ENCODE measurements at regions not wholly inside any gene's neighbourhood (a gene's known extent, or its start where the extent isn't known, plus 50 kb on each side); places are given as distances from the start of the nearest gene placed in this dataset.

- H4K8ac ChIP-seq (ENCODE audit: extremely low read depth, insufficient read depth, low read length): no peak overlapping the region
- no peak overlapping the region for H2AFZ ChIP-seq (ENCODE audit: low read length)
- H4K5ac ChIP-seq (ENCODE audit: insufficient read length, low read depth, low read length): no peak overlapping the region
- FAIRE-seq (no peak), DNase-seq (ENCODE audit: low read depth in 1 of 2, low spot score in 2 of 2) (no peak)
- H3K79me1 ChIP-seq (ENCODE audit: low read depth, low read length): no peaks in the 10 kb centered on the region
- no peak overlapping the region for H3K9ac ChIP-seq (replicated peaks in 1 of 4; ENCODE audit: extremely low read depth in 1 of 4, low read depth in 3 of 4, low read length in 3 of 4)
- no peak overlapping the region for H2BK120ac ChIP-seq (replicated peaks; ENCODE audit: low read depth, low read length)
- H2BK5ac ChIP-seq (ENCODE audit: low read depth, low read length): no peak overlapping the region
- H3K4me3 ChIP-seq (ENCODE audit: extremely low read depth in 1 of 4, insufficient read depth in 2 of 4, low read depth in 3 of 4, low read length in 4 of 4): no peak overlapping the region
- no peak overlapping the region for H3K56ac ChIP-seq (replicated peaks; ENCODE audit: insufficient read length, low read depth, low read length)
- no peak overlapping the region for H4K91ac ChIP-seq (replicated peaks; ENCODE audit: insufficient read length, low read length)
- no peaks in the 10 kb centered on the region for H4K20me1 ChIP-seq (replicated peaks in 1 of 2; ENCODE audit: control insufficient read depth in 1 of 2, insufficient read depth in 2 of 2, low read length in 2 of 2)
- H2BK12ac ChIP-seq (ENCODE audit: low read depth, low read length): no peak overlapping the region
- H3K4ac ChIP-seq (replicated peaks; ENCODE audit: insufficient read length, low read depth, low read length): no peak overlapping the region
- H3K79me2 ChIP-seq (ENCODE audit: control insufficient read depth in 1 of 2, insufficient read depth in 2 of 2, low read length in 2 of 2): no peaks in the 10 kb centered on the region
- no peak overlapping the region for H3K27ac ChIP-seq (ENCODE audit: low read depth, low read length)
- no peak overlapping the region for H3K23ac ChIP-seq (ENCODE audit: insufficient read length)
- H3K9me3 ChIP-seq (ENCODE audit: insufficient read depth in 2 of 2, low read depth in 1 of 2, low read length in 1 of 2): no peaks in the 10 kb centered on the region
- no peak overlapping the region for H3K4me2 ChIP-seq (ENCODE audit: insufficient read depth in 1 of 2, low read depth in 2 of 2, low read length in 2 of 2)
- H2AK5ac ChIP-seq (ENCODE audit: low read depth, low read length): no peak overlapping the region
- H3K14ac ChIP-seq (ENCODE audit: insufficient read length): no peak overlapping the region
- POLR2A ChIA-PET (ENCODE audit: partially characterized antibody): no interaction called here
- H3K36me3 ChIP-seq (ENCODE audit: control insufficient read depth in 2 of 4, insufficient read depth in 4 of 4, low read length in 3 of 4): no peaks in the 10 kb centered on the region
- H3K23me2 ChIP-seq (ENCODE audit: low read depth, low read length): no peaks in the 10 kb centered on the region
- H2BK20ac ChIP-seq (ENCODE audit: low read length): no peak overlapping the region
- no peaks in the 10 kb centered on the region; a peak in 2 of 7 replicates for H3K27me3 ChIP-seq (replicated peaks in 1 of 4; ENCODE audit: control insufficient read depth in 3 of 4, extremely low read depth in 1 of 4, insufficient read depth in 3 of 4, low read length in 3 of 4)
- H3K4me1 ChIP-seq (replicated peaks in 1 of 4; ENCODE audit: control insufficient read depth in 3 of 4, insufficient read depth in 4 of 4, low read length in 3 of 4): no peaks in the 10 kb centered on the region
- H2BK15ac ChIP-seq (ENCODE audit: low read length): no peak overlapping the region
- no peak overlapping the region for H3K18ac ChIP-seq (ENCODE audit: extremely low read depth, low read length)
- TF ChIP-seq ASH2L (IDR thresholded peaks at IDR 0.05; ENCODE audit: low read length) (no peak), POLR2A (IDR thresholded peaks at IDR 0.05; ENCODE audit: control extremely low read depth in 1 of 2, low read depth in 2 of 2, low read length in 2 of 2) (no peak), POLR2AphosphoS5 (IDR thresholded peaks at IDR 0.05; ENCODE audit: low read depth, low read length) (no peak), RBBP5 (IDR thresholded peaks at IDR 0.05; ENCODE audit: borderline replicate concordance, low read depth, low read length) (no peak), KDM4A (IDR thresholded peaks at IDR 0.05; ENCODE audit: low read depth, low read length, severe bottlenecking) (no peak), CBX5 (IDR thresholded peaks at IDR 0.05; ENCODE audit: low read depth, low read length) (no peak), MAFK (IDR thresholded peaks at IDR 0.05; ENCODE audit: low read depth, low read length) (no peak), SP2 (IDR thresholded peaks at IDR 0.05; ENCODE audit: low read length) (no peak), RAD21 (IDR thresholded peaks at IDR 0.05 in 1 of 2, conservative IDR thresholded peaks at IDR 0.05 in 1 of 2; ENCODE audit: low read depth in 2 of 2, low read length in 2 of 2) (no peak), CHD1 (IDR thresholded peaks at IDR 0.05; ENCODE audit: low read depth, low read length) (no peak), RXRA (IDR thresholded peaks at IDR 0.05; ENCODE audit: insufficient read depth, low read depth, low read length) (no peak), RFX5 (IDR thresholded peaks at IDR 0.05; ENCODE audit: borderline replicate concordance, low read depth, low read length) (no peak)
- CTCF ChIA-PET (ENCODE audit: partially characterized antibody): interaction anchor here (0.6 to 1.6 kb wide), 3 partner anchors 13 to 453 kb away, joined by 3 to 5 read pairs (median 3); no protein-coding TSS in a partner anchor
- 96% methylated on average over 3 of the region's 3 CpGs; no CpG with 5 or more reads in 1 of the 2 experiments for WGBS, 2 experiments (ENCODE audit: extremely low coverage in 1 of 2, insufficient coverage in 1 of 2, insufficient read length in 1 of 2, insufficient replicate concordance in 2 of 2, low coverage in 1 of 2, low lambda C conversion rate in 2 of 2, missing lambda C conversion rate in 1 of 2)
Measured at GRCh38 chr10:16105082-16105481, 244.8 kb upstream of the MINDY3 start.
